SK-MEL-5 (cell line): ENCODE measurements at regions not wholly inside any gene's neighbourhood (a gene's known extent, or its start where the extent isn't known, plus 50 kb on each side); places are given as distances from the start of the nearest gene placed in this dataset.
"Not testable (repeated sequence)": the region's sequence is repeated elsewhere in the genome, so short reads cannot be mapped to it uniquely, and the experiment has no call there.

Experiments
- DNase-seq: peaks from one replicate; pipeline ENCODE4 v3.0.0-alpha.2; 2016; ENCODE audit warnings: low read depth, low spot score
- in situ Hi-C: cut with HindIII; loops from 2 replicates; pipeline ENCODE4 v1.10.0; 2016; ENCODE audit warnings: low sequenced_read_pairs, high pct_unique_total_duplicates, low pct_unique_long_range_greater_than_20kb

GRCh38 chr7:112986256-112987031 lies 100.2 kb downstream of the GPR85 start:
- peak; percentile 9 for DNase-seq
- in situ Hi-C loops, result no loop called here

- no peak for DNase-seq
- in situ Hi-C loops, result no loop called here
Observed at GRCh38 chr7:112985377-112985987, 101.1 kb downstream of the GPR85 start.

GRCh38 chr7:112982441-112983063 lies 104.1 kb downstream of the GPR85 start:
- in situ Hi-C loops, result no loop called here

GRCh38 chr7:112981966-112982365 lies 104.7 kb downstream of the GPR85 start:
- DNase-seq, result no peak
- in situ Hi-C loops, result no loop called here

More at GRCh38 chr7:112982441-112983063, 104.1 kb downstream of the GPR85 start:
- DNase-seq, result no peak

- DNase-seq, in situ Hi-C loops: not testable (repeated sequence)
Observed at GRCh38 chr7:112979055-112979454, 107.6 kb downstream of the GPR85 start.

GRCh38 chr7:112977244-112977955 lies 109.2 kb downstream of the GPR85 start:
- DNase-seq, in situ Hi-C loops: not testable (repeated sequence)

GRCh38 chr7:112970771-112971170 lies 115.9 kb downstream of the GPR85 start:
- peak; percentile 46 for DNase-seq
- in situ Hi-C loops, result no loop called here

- DNase-seq, result no peak
- in situ Hi-C loops, result no loop called here
Observed at GRCh38 chr7:112969946-112970345, 116.7 kb downstream of the GPR85 start.

GRCh38 chr7:112965506-112965905 lies 121.1 kb downstream of the GPR85 start:
- in situ Hi-C loops, result no loop called here
- DNase-seq, result no peak

- DNase-seq, result no peak
- in situ Hi-C loops, result no loop called here
Observed at GRCh38 chr7:112963634-112964033, 123.0 kb downstream of the GPR85 start.

- in situ Hi-C loops, result no loop called here
Observed at GRCh38 chr7:112962815-112963214, 123.8 kb downstream of the GPR85 start.

GRCh38 chr7:112959276-112959675 lies 127.4 kb downstream of the GPR85 start:
- in situ Hi-C loops, result no loop called here
- no peak for DNase-seq

More at GRCh38 chr7:112962815-112963214, 123.8 kb downstream of the GPR85 start:
- no peak for DNase-seq

- in situ Hi-C loops, result no loop called here
- no peak for DNase-seq
Observed at GRCh38 chr7:112958775-112959174, 127.9 kb downstream of the GPR85 start.

- in situ Hi-C loops, result no loop called here
- DNase-seq, result no peak
Observed at GRCh38 chr7:112957901-112958300, 128.7 kb downstream of the GPR85 start.

- in situ Hi-C loops, DNase-seq: not testable (repeated sequence)
Observed at GRCh38 chr7:112953031-112953430, 133.6 kb downstream of the GPR85 start.

- DNase-seq, result no peak
- in situ Hi-C loops, result no loop called here
Observed at GRCh38 chr7:112951070-112951469, 135.6 kb downstream of the GPR85 start.

GRCh38 chr7:112949682-112950081 lies 136.9 kb downstream of the GPR85 start:
- in situ Hi-C loops, DNase-seq: not testable (repeated sequence)

- DNase-seq, result no peak
- in situ Hi-C loops, result no loop called here
Observed at GRCh38 chr7:112946350-112946749, 140.3 kb downstream of the GPR85 start.
